IMR-90 (cell line): ENCODE measurements at regions not wholly inside any gene's neighbourhood (a gene's known extent, or its start where the extent isn't known, plus 50 kb on each side); places are given as distances from the start of the nearest gene placed in this dataset.

Source experiments
- ATAC-seq: fragments of 200-7000 bp; cut with Tn5 transposase; 2 replicates; pipeline ENCODE4 v1.9.1; 2020; ENCODE audit warnings: low read depth, mild to moderate bottlenecking, moderate library complexity
- BruUV-seq: library from RNA; stranded (reverse); fragments of 400-500 nt; replicated peaks from 2 replicates; lab custom pipeline; 2021; lab: Mats Ljungman, UMichigan
- CTCF ChIA-PET: fragments of 300-600 bp; formaldehyde crosslinking; extraction: SDS; loops from one replicate; lab custom pipeline; 2021; ENCODE audit warnings: antibody characterized with exemption; lab: Yijun Ruan, JAX
- POLR2A ChIA-PET: fragments of 300-600 bp; sonication (Branson Sonifier 250); formaldehyde crosslinking; loops from one replicate; lab custom pipeline; 2022; ENCODE audit warnings: antibody characterized with exemption; ENCODE audit not compliant: unreplicated experiment; lab: Charles Lee
- DNase-seq: peaks from one replicate; pipeline ENCODE4 v3.0.0; 2013
- H2AFZ ChIP-seq: replicated peaks from 2 replicates; pipeline ENCODE3; 2013; ENCODE audit warnings: low read length, mild to moderate bottlenecking; ENCODE audit not compliant: poor library complexity
- H2AK5ac ChIP-seq: 2 replicates; pipeline ENCODE4 v1.6.1; 2013; ENCODE audit warnings: low read depth, low read length, inconsistent platforms
- H2AK9ac ChIP-seq: replicated peaks from 2 replicates; pipeline ENCODE3; 2013; ENCODE audit warnings: mild to moderate bottlenecking, low read depth, low read length, moderate library complexity; ENCODE audit not compliant: poor library complexity
- H2BK120ac ChIP-seq: 2 replicates; pipeline ENCODE4 v1.6.1; 2013; ENCODE audit warnings: low read depth, low read length, inconsistent platforms
- H2BK15ac ChIP-seq: 3 replicates; pipeline ENCODE4 v1.6.1; 2013; ENCODE audit warnings: low read depth, low read length, inconsistent platforms
- H2BK20ac ChIP-seq: 2 replicates; pipeline ENCODE4 v1.6.1; 2013; ENCODE audit warnings: low read depth, mild to moderate bottlenecking, inconsistent platforms, low read length, moderate library complexity
- H2BK5ac ChIP-seq: 2 replicates; pipeline ENCODE4 v1.6.1; 2013; ENCODE audit warnings: mild to moderate bottlenecking, low read depth, low read length, inconsistent platforms; ENCODE audit not compliant: poor library complexity, severe bottlenecking
- H3K14ac ChIP-seq: replicated peaks from 2 replicates; pipeline ENCODE4 v1.6.1; 2013; ENCODE audit warnings: low read depth, low read length, inconsistent platforms
- H3K18ac ChIP-seq: 2 replicates; pipeline ENCODE4 v1.6.1; 2013; ENCODE audit warnings: low read depth, low read length, control low read depth
- H3K23ac ChIP-seq: 2 replicates; pipeline ENCODE4 v1.6.1; 2013; ENCODE audit warnings: low read depth, low read length, inconsistent platforms
- H3K27ac ChIP-seq: 2 replicates; pipeline ENCODE4 v1.5.1; 2013; ENCODE audit warnings: mild to moderate bottlenecking, control low read depth, low read length; ENCODE audit not compliant: insufficient read depth
- H3K27me3 ChIP-seq: 2 replicates; pipeline ENCODE4 v1.6.1; 2013; ENCODE audit warnings: low read length; ENCODE audit not compliant: control insufficient read depth, insufficient read depth
- H3K36me3 ChIP-seq: 2 replicates; pipeline ENCODE4 v1.6.1; 2013; ENCODE audit warnings: low read length, mixed read lengths; ENCODE audit not compliant: control insufficient read depth, insufficient read depth
- H3K4ac ChIP-seq: 2 replicates; pipeline ENCODE4 v1.6.1; 2013; ENCODE audit warnings: low read depth, low read length, inconsistent platforms
- H3K4me1 ChIP-seq: 2 replicates; pipeline ENCODE4 v1.6.1; 2013; ENCODE audit warnings: low read length, mixed read lengths; ENCODE audit not compliant: control insufficient read depth, insufficient read depth
- H3K4me2 ChIP-seq: 2 replicates; pipeline ENCODE4 v1.6.1; 2013; ENCODE audit warnings: low read depth, mild to moderate bottlenecking, control low read depth, low read length, moderate library complexity
- H3K4me3 ChIP-seq: 2 replicates; pipeline ENCODE4 v1.5.1; 2013; ENCODE audit warnings: low read depth, mild to moderate bottlenecking, control low read depth, low read length, moderate library complexity; ENCODE audit not compliant: insufficient read depth
- H3K56ac ChIP-seq: 2 replicates; pipeline ENCODE4 v1.6.1; 2013; ENCODE audit warnings: low read length, inconsistent platforms; ENCODE audit not compliant: insufficient read depth; ENCODE audit errors: extremely low read depth
- H3K79me1 ChIP-seq, 2 experiments: 2 replicates each; pipeline ENCODE4 v1.6.1; 2013; ENCODE audit warnings: low read length in 2 of 2, inconsistent platforms in 1 of 2, low read depth in 1 of 2
- H3K9ac ChIP-seq: 2 replicates; pipeline ENCODE4 v1.6.1; 2013; ENCODE audit warnings: low read depth, low read length, control low read depth
- H3K9me1 ChIP-seq: 2 replicates; pipeline ENCODE4 v1.6.1; 2013; ENCODE audit warnings: low read length, inconsistent platforms; ENCODE audit not compliant: insufficient read depth
- H3K9me3 ChIP-seq: 2 replicates; pipeline ENCODE4 v1.6.1; 2013; ENCODE audit warnings: low read length; ENCODE audit not compliant: control insufficient read depth, insufficient read depth
- H4K20me1 ChIP-seq: 2 replicates; pipeline ENCODE4 v1.6.1; 2013; ENCODE audit warnings: low read length, inconsistent platforms; ENCODE audit not compliant: insufficient read depth
- H4K5ac ChIP-seq: 2 replicates; pipeline ENCODE4 v1.6.1; 2013; ENCODE audit warnings: mild to moderate bottlenecking, low read depth, low read length, control low read depth
- H4K8ac ChIP-seq, 2 experiments: 2 replicates each; pipeline ENCODE4 v1.6.1; 2013; ENCODE audit warnings: low read depth in 2 of 2, low read length in 2 of 2, control low read depth in 1 of 2, inconsistent platforms in 1 of 2
- H4K91ac ChIP-seq: 2 replicates; pipeline ENCODE4 v1.6.1; 2013; ENCODE audit warnings: low read depth, low read length, inconsistent platforms; ENCODE audit not compliant: insufficient read depth
- BHLHE40 ChIP-seq: fragments of 150-350 bp; IDR thresholded peaks from 2 replicates; pipeline ENCODE4 v1.6.1; 2016; ENCODE audit warnings: mild to moderate bottlenecking, low read depth, low read length
- CEBPB ChIP-seq: IDR thresholded peaks from 2 replicates; pipeline ENCODE4 v1.6.1; 2012; ENCODE audit warnings: low read depth, low read length, improper control_type of control experiment
- CHD1 ChIP-seq: IDR thresholded peaks from 2 replicates; pipeline ENCODE4 v1.6.1; 2012; ENCODE audit warnings: low read depth, low read length, improper control_type of control experiment
- CTCF ChIP-seq: conservative IDR thresholded peaks from 2 replicates; pipeline ENCODE4 v1.5.1; 2012; ENCODE audit warnings: mild to moderate bottlenecking, low read depth, low read length, improper control_type of control experiment
- ELK1 ChIP-seq: fragments of 150-350 bp; IDR thresholded peaks from 2 replicates; pipeline ENCODE4 v1.6.1; 2016; ENCODE audit warnings: low read depth, mild to moderate bottlenecking, low read length, moderate library complexity, borderline replicate concordance
- FOS ChIP-seq: fragments of 150-350 bp; IDR thresholded peaks from 2 replicates; pipeline ENCODE4 v1.6.1; 2016; ENCODE audit warnings: low read depth, low read length
- MAFK ChIP-seq: IDR thresholded peaks from 2 replicates; pipeline ENCODE4 v1.6.1; 2012; ENCODE audit warnings: low read depth, low read length, improper control_type of control experiment
- MAZ ChIP-seq: IDR thresholded peaks from 2 replicates; pipeline ENCODE4 v1.6.1; 2012; ENCODE audit warnings: low read depth, mild to moderate bottlenecking, low read length, improper control_type of control experiment, moderate library complexity, borderline replicate concordance
- MXI1 ChIP-seq: IDR thresholded peaks from 2 replicates; pipeline ENCODE4 v1.6.1; 2012; ENCODE audit warnings: low read depth, mild to moderate bottlenecking, low read length, moderate library complexity, borderline replicate concordance
- NFE2L2 ChIP-seq: fragments of 150-350 bp; IDR thresholded peaks from 2 replicates; pipeline ENCODE4 v1.6.1; 2016; ENCODE audit warnings: low read depth, mild to moderate bottlenecking, low read length
- POLR2A ChIP-seq: IDR thresholded peaks from 2 replicates; pipeline ENCODE4 v1.6.1; 2012; ENCODE audit warnings: mild to moderate bottlenecking, low read depth, low read length
- RAD21 ChIP-seq: IDR thresholded peaks from 2 replicates; pipeline ENCODE4 v1.6.1; 2012; ENCODE audit warnings: low read length, improper control_type of control experiment
- RFX5 ChIP-seq: IDR thresholded peaks from 2 replicates; pipeline ENCODE4 v1.8.0; 2012; ENCODE audit warnings: low read depth, mild to moderate bottlenecking, low read length, moderate library complexity
- SMC3 ChIP-seq: fragments of 150-350 bp; IDR thresholded peaks from 2 replicates; pipeline ENCODE4 v1.6.1; 2016; ENCODE audit warnings: low read depth, mild to moderate bottlenecking, antibody characterized with exemption, low read length, moderate library complexity
- USF2 ChIP-seq: fragments of 150-350 bp; IDR thresholded peaks from 2 replicates; pipeline ENCODE4 v1.6.1; 2017; ENCODE audit warnings: mild to moderate bottlenecking, antibody characterized with exemption, low read length, low read depth
- WGBS, 2 experiments: methylation state at CpG; one replicate each; pipeline versions ENCODE4 v1.1.5 to v1.1.7; 2013; ENCODE audit warnings: missing lambda C conversion rate in 2 of 2; ENCODE audit not compliant: insufficient read length in 1 of 2; ENCODE audit errors: extremely low coverage in 2 of 2; 5-methylcytosine and 5-hydroxymethylcytosine counted together
- dilution Hi-C: fragments of 300-500 bp; cut with HindIII; formaldehyde crosslinking; loops from one replicate; pipeline ENCODE4 v1.14.3; 2018; ENCODE audit warnings: low sequenced_read_pairs; ENCODE audit not compliant: unreplicated experiment
- in situ Hi-C: fragments of 300-500 bp; cut with MboI; formaldehyde crosslinking; loops from 3 replicates; pipeline ENCODE4 v1.14.3; 2019; ENCODE audit warnings: low sequenced_read_pairs, inconsistent platforms, mixed read lengths
- intact Hi-C: fragments of 100-400 bp; cut with micrococcal nuclease; formaldehyde crosslinking; loops from 2 replicates; pipeline ENCODE4 v1.10.0; 2022

- Histone ChIP-seq H2BK5ac (no peak overlapping the region), H3K27me3 (no peaks in the 10 kb centered on the region), H4K8ac (0 out of 4 replicates have a peak overlapping the region, but pooled peaks of 1 of the 2 experiments have one; percentile 26), H2AK5ac (no peak overlapping the region), H3K4ac (no peak overlapping the region; the same call in 1 of the 2 replicates), H4K5ac (no peak overlapping the region), H3K18ac (no peak overlapping the region), H3K9ac (no peak overlapping the region), H2BK20ac (no peak overlapping the region), H3K36me3 (no peaks in the 10 kb centered on the region), H3K4me3 (no peak overlapping the region), H2BK15ac (no peak overlapping the region), H4K91ac (no peak overlapping the region), H2AFZ (peak overlapping the region; percentile 73), H3K56ac (no peak overlapping the region), H2AK9ac (no peak overlapping the region), H3K9me1 (no peaks in the 10 kb centered on the region), H3K4me2 (peak overlapping the region; percentile 51; the same call in 1 of the 2 replicates), H4K20me1 (no peaks in the 10 kb centered on the region), H3K14ac (no peak overlapping the region), H2BK120ac (no peak overlapping the region), H3K9me3 (no peaks in the 10 kb centered on the region), H3K23ac (no peak overlapping the region), H3K79me1 (peaks cover 11 to 41% of the 10 kb centered on the region in 2 experiments; a peak in 3 of 4 replicates), H3K27ac (no peak overlapping the region), H3K4me1 (no peaks in the 10 kb centered on the region)
- ChIA-PET CTCF (interaction anchor here (0.6 to 2.5 kb wide), 16 partner anchors 11 to 532 kb away, joined by 3 to 12 read pairs (median 3); no protein-coding TSS in a partner anchor), POLR2A (no interaction called here)
- peak; percentile 60 for ATAC-seq
- intact Hi-C loops: loop anchor here (1.0 to 10.0 kb wide), 4 partner anchors 195 to 436 kb away; a partner anchor contains a TSS
- DNase-seq: peak; percentile 62
- no TSS peak for BruUV-seq
- WGBS, 2 experiments: no CpG with 5 or more reads among the region's 15 CpGs
- dilution Hi-C loops: no loop called here
- in situ Hi-C loops: loop anchor here (10.0 kb wide), 1 partner anchor 275 kb away; no protein-coding TSS in a partner anchor
- TF ChIP-seq NFE2L2 (no peak), ELK1 (no peak), POLR2A (no peak), MAZ (no peak), FOS (no peak), RFX5 (no peak), BHLHE40 (no peak), SMC3 (peak; percentile 77), CHD1 (no peak), MXI1 (no peak), MAFK (no peak), RAD21 (peak; percentile 80), CEBPB (no peak), CTCF (peak; percentile 94), USF2 (peak; percentile 30; the same call in 1 of the 2 replicates)
Measured at GRCh38 chr13:107650081-107650701, 565.1 kb downstream of the LIG4 start.
